HepG2 (cell line): ENCODE measurements at regions not wholly inside any gene's neighbourhood (a gene's known extent, or its start where the extent isn't known, plus 50 kb on each side); places are given as distances from the start of the nearest gene placed in this dataset.

Experiments
- SALL1 ChIP-seq: sonication (generic); formaldehyde crosslinking; IDR thresholded peaks from 2 replicates; pipeline ENCODE4 v1.8.0; 2022; ENCODE audit warnings: mild to moderate bottlenecking, missing genetic modification reagents
- ZNF253 ChIP-seq: sonication (generic); formaldehyde crosslinking; IDR thresholded peaks from 2 replicates; pipeline ENCODE4 v1.8.0; 2022; ENCODE audit warnings: mild to moderate bottlenecking, missing genetic modification reagents, borderline replicate concordance
- TF ChIP-seq, protein P1 (sequence below): sonication (generic); formaldehyde crosslinking; IDR thresholded peaks from 2 replicates; pipeline ENCODE4 v1.4.0; 2020; ENCODE audit warnings: missing genetic modification reagents, mild to moderate bottlenecking, borderline replicate concordance

DNA sequence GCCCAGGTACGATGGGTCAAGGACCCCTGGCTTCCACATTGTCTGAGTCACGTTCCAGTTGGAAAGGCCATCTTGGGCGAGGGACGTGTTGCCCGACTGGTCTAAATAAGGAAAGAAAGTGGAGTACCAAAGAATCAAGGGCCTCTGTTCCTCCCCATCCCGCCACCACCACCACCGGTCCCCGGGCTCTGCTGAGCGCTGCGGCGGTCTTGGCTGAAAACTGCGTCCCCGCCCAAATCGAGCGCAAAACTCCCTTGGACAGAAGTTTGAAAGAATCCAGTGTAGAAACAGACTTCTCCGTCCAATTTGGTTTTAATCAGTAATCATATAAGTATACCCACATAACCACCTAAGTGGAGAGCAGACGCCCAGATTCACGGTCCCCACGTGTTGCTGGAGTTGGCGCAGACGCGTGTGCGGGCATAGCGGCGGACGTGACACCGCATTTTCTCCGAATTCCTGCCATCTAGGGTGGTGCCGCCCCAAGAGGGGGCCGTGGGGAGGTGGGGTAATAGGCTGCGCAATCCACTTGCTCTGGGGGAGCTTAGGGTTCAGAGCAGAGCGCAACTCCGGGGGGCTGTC is 243.8 kb upstream of the TOPAZ1 start:
- TF ChIP-seq, protein P1, sequence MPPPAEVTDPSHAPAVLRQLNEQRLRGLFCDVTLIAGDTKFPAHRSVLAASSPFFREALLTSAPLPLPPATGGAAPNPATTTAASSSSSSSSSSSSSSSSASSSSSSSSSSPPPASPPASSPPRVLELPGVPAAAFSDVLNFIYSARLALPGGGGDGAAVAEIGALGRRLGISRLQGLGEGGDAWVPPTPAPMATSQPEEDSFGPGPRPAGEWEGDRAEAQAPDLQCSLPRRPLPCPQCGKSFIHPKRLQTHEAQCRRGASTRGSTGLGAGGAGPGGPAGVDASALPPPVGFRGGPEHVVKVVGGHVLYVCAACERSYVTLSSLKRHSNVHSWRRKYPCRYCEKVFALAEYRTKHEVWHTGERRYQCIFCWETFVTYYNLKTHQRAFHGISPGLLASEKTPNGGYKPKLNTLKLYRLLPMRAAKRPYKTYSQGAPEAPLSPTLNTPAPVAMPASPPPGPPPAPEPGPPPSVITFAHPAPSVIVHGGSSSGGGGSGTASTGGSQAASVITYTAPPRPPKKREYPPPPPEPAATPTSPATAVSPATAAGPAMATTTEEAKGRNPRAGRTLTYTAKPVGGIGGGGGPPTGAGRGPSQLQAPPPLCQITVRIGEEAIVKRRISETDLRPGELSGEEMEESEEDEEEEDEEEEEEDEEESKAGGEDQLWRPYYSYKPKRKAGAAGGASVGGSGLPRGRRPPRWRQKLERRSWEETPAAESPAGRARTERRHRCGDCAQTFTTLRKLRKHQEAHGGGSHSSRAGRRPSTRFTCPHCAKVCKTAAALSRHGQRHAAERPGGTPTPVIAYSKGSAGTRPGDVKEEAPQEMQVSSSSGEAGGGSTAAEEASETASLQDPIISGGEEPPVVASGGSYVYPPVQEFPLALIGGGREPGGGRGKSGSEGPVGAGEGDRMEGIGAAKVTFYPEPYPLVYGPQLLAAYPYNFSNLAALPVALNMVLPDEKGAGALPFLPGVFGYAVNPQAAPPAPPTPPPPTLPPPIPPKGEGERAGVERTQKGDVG = no peak
- TF ChIP-seq ZNF253 (CRISPR knock-in tag) = no peak
- TF ChIP-seq SALL1 (CRISPR knock-in tag) = no peak
